ENCODE measurements at regions not wholly inside any gene's neighbourhood (a gene's known extent, or its start where the extent isn't known, plus 50 kb on each side); places are given as distances from the start of the nearest gene placed in this dataset.

DNA sequence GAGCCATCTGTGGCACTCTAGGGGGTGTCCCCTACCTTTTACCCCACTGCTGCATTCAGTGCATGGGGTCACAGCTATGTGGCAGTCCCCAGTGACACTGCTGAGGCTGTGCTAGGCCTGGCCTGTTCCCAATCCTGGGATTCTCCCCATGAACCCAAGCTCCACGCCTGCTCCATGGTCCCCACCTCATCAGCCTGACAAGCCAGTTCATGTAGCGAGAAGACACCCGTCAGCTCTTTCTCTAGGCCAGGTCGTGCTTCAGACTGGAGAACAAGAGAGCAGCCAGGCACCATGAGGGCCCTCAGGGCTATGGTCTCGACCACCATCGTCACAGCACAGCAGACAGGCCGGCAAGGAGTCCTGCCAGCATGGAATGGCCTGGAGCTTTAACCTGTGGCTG lies 72.8 kb upstream of the PRR20G start:
- TF ChIP-seq EZH2 (IDR thresholded peaks at IDR 0.05; ENCODE audit: low read depth), result no peak
- TF ChIP-seq, protein P1, sequence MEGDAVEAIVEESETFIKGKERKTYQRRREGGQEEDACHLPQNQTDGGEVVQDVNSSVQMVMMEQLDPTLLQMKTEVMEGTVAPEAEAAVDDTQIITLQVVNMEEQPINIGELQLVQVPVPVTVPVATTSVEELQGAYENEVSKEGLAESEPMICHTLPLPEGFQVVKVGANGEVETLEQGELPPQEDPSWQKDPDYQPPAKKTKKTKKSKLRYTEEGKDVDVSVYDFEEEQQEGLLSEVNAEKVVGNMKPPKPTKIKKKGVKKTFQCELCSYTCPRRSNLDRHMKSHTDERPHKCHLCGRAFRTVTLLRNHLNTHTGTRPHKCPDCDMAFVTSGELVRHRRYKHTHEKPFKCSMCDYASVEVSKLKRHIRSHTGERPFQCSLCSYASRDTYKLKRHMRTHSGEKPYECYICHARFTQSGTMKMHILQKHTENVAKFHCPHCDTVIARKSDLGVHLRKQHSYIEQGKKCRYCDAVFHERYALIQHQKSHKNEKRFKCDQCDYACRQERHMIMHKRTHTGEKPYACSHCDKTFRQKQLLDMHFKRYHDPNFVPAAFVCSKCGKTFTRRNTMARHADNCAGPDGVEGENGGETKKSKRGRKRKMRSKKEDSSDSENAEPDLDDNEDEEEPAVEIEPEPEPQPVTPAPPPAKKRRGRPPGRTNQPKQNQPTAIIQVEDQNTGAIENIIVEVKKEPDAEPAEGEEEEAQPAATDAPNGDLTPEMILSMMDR (conservative IDR thresholded peaks at IDR 0.05), result no peak
